ENCODE measurements at regions not wholly inside any gene's neighbourhood (a gene's known extent, or its start where the extent isn't known, plus 50 kb on each side); places are given as distances from the start of the nearest gene placed in this dataset.
"Not testable (repeated sequence)": the region's sequence is repeated elsewhere in the genome, so short reads cannot be mapped to it uniquely, and the experiment has no call there.

DNA sequence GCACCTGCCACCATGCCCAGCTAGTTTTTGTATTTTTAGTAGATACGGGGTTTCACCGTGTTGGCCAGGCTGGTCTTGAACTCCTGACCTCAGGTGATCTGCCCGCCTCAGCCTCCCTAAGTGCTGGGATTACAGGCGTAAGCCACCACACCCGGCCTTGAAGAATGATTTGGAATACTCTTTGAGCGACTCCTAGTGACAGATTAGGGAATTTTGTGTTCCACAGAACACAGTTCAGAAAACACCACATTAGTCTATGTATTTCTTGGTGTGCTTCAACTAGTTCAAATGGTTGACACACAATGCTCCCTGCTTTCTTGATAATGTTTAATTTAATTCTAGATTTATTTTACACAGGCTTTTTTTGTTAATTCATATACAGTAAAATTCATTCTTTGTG is 67.2 kb downstream of the ID4 start:
- TF ChIP-seq, protein P1, sequence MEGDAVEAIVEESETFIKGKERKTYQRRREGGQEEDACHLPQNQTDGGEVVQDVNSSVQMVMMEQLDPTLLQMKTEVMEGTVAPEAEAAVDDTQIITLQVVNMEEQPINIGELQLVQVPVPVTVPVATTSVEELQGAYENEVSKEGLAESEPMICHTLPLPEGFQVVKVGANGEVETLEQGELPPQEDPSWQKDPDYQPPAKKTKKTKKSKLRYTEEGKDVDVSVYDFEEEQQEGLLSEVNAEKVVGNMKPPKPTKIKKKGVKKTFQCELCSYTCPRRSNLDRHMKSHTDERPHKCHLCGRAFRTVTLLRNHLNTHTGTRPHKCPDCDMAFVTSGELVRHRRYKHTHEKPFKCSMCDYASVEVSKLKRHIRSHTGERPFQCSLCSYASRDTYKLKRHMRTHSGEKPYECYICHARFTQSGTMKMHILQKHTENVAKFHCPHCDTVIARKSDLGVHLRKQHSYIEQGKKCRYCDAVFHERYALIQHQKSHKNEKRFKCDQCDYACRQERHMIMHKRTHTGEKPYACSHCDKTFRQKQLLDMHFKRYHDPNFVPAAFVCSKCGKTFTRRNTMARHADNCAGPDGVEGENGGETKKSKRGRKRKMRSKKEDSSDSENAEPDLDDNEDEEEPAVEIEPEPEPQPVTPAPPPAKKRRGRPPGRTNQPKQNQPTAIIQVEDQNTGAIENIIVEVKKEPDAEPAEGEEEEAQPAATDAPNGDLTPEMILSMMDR (IDR thresholded peaks at IDR 0.05 in 4 of 5, conservative IDR thresholded peaks at IDR 0.05 in 1 of 5), result not testable (repeated sequence)
- not testable (repeated sequence) for TF ChIP-seq POLR2A (IDR thresholded peaks at IDR 0.05)
